ENCODE measurements at regions not wholly inside any gene's neighbourhood (a gene's known extent, or its start where the extent isn't known, plus 50 kb on each side); places are given as distances from the start of the nearest gene placed in this dataset.

- H3K27ac ChIP-seq, result no peak overlapping the region
- intact Hi-C loops (cut with DNase I), result no loop called here
- H3K36me3 ChIP-seq, result no peaks in the 10 kb centered on the region
- no peaks in the 10 kb centered on the region for H3K27me3 ChIP-seq
- no peak for DNase-seq (ENCODE audit: low spot score in 2 of 2)
- TF ChIP-seq CTCF (IDR thresholded peaks at IDR 0.05), result no peak
- H3K4me1 ChIP-seq, result peaks cover 0 to 2% of the 10 kb centered on the region in 2 donors
- no peaks in the 10 kb centered on the region for H3K9me3 ChIP-seq
- no peak overlapping the region for H3K4me3 ChIP-seq
Observed at GRCh38 chr21:28447462-28447861, 545.2 kb downstream of the LTN1 start.

- H3K4me1 ChIP-seq, result peaks cover 0 to 2% of the 10 kb centered on the region in 2 donors
- intact Hi-C loops (cut with DNase I), result no loop called here
- TF ChIP-seq CTCF (IDR thresholded peaks at IDR 0.05), result no peak
- no peaks in the 10 kb centered on the region for H3K9me3 ChIP-seq
- H3K27ac ChIP-seq, result no peak overlapping the region
- no peak overlapping the region for H3K4me3 ChIP-seq
- DNase-seq (ENCODE audit: low spot score in 2 of 2), result no peak
- no peaks in the 10 kb centered on the region for H3K27me3 ChIP-seq
- H3K36me3 ChIP-seq, result no peaks in the 10 kb centered on the region
Observed at GRCh38 chr21:28445141-28445830, 547.4 kb downstream of the LTN1 start.

- TF ChIP-seq CTCF (IDR thresholded peaks at IDR 0.05), result no peak
- Histone ChIP-seq H3K36me3 (no peaks in the 10 kb centered on the region), H3K9me3 (no peaks in the 10 kb centered on the region), H3K4me1 (peaks cover 0 to 2% of the 10 kb centered on the region in 2 donors), H3K4me3 (no peak overlapping the region), H3K27ac (peak overlapping the region in 1 of 2 donors; percentile 30), H3K27me3 (no peaks in the 10 kb centered on the region)
- DNase-seq (ENCODE audit: low spot score in 2 of 2), result no peak
- intact Hi-C loops (cut with DNase I), result no loop called here
Observed at GRCh38 chr21:28444557-28444956, 548.1 kb downstream of the LTN1 start.

- TF ChIP-seq CTCF (IDR thresholded peaks at IDR 0.05), result no peak
- no peak for DNase-seq (ENCODE audit: low spot score in 2 of 2)
- Histone ChIP-seq H3K27me3 (no peaks in the 10 kb centered on the region), H3K4me1 (peaks cover 0 to 2% of the 10 kb centered on the region in 2 donors), H3K9me3 (no peaks in the 10 kb centered on the region), H3K27ac (peak overlapping the region in 1 of 2 donors; percentile 30), H3K4me3 (no peak overlapping the region), H3K36me3 (no peaks in the 10 kb centered on the region)
- intact Hi-C loops (cut with DNase I), result no loop called here
Observed at GRCh38 chr21:28444111-28444510, 548.6 kb downstream of the LTN1 start.

- no peaks in the 10 kb centered on the region for H3K27me3 ChIP-seq
- no peak for TF ChIP-seq CTCF (IDR thresholded peaks at IDR 0.05)
- H3K9me3 ChIP-seq, result no peaks in the 10 kb centered on the region
- no peak overlapping the region for H3K27ac ChIP-seq
- peaks cover 0 to 2% of the 10 kb centered on the region in 2 donors for H3K4me1 ChIP-seq
- DNase-seq (ENCODE audit: low spot score in 2 of 2), result no peak
- H3K4me3 ChIP-seq, result no peak overlapping the region
- no peaks in the 10 kb centered on the region for H3K36me3 ChIP-seq
- intact Hi-C loops (cut with DNase I), result no loop called here
Observed at GRCh38 chr21:28442624-28443023, 550.1 kb downstream of the LTN1 start.
